H9 (cell line): ENCODE measurements at regions not wholly inside any gene's neighbourhood (a gene's known extent, or its start where the extent isn't known, plus 50 kb on each side); places are given as distances from the start of the nearest gene placed in this dataset.

Experiments
- DNase-seq: peaks from one replicate; pipeline ENCODE4 v3.0.0-alpha.2; 2017
- H2AFZ ChIP-seq: one replicate; pipeline ENCODE4 v1.6.1; 2013; ENCODE audit warnings: mild to moderate bottlenecking, low read length, control low read depth, moderate library complexity
- H2AK5ac ChIP-seq: 2 replicates; pipeline ENCODE4 v1.6.1; 2013; ENCODE audit warnings: low read length, control low read depth, mixed read lengths; ENCODE audit not compliant: insufficient read length
- H2BK120ac ChIP-seq: one replicate; pipeline ENCODE4 v1.6.1; 2013; ENCODE audit warnings: low read depth, mild to moderate bottlenecking, low read length, control low read depth, inconsistent platforms; ENCODE audit not compliant: poor library complexity, severe bottlenecking
- H2BK12ac ChIP-seq: 2 replicates; pipeline ENCODE4 v1.6.1; 2013; ENCODE audit warnings: low read length, control low read depth, mixed read lengths, low read depth; ENCODE audit not compliant: insufficient read length
- H2BK15ac ChIP-seq: 2 replicates; pipeline ENCODE4 v1.6.1; 2013; ENCODE audit warnings: low read depth, low read length, control low read depth
- H2BK20ac ChIP-seq: one replicate; pipeline ENCODE4 v1.6.1; 2013; ENCODE audit warnings: low read depth, mild to moderate bottlenecking, low read length, control low read depth, inconsistent platforms; ENCODE audit not compliant: poor library complexity, severe bottlenecking
- H2BK5ac ChIP-seq: 2 replicates; pipeline ENCODE4 v1.6.1; 2013; ENCODE audit warnings: low read length, control low read depth, mixed read lengths; ENCODE audit not compliant: insufficient read length
- H3K14ac ChIP-seq: 2 replicates; pipeline ENCODE4 v1.6.1; 2013; ENCODE audit warnings: low read length, control low read depth; ENCODE audit not compliant: insufficient read depth
- H3K18ac ChIP-seq: 2 replicates; pipeline ENCODE4 v1.6.1; 2013; ENCODE audit warnings: low read depth, mild to moderate bottlenecking, mixed read lengths, low read length, control low read depth; ENCODE audit not compliant: insufficient read length
- H3K23ac ChIP-seq: 2 replicates; pipeline ENCODE4 v1.6.1; 2013; ENCODE audit warnings: low read length, control low read depth, mixed read lengths, low read depth; ENCODE audit not compliant: insufficient read length
- H3K23me2 ChIP-seq: 2 replicates; pipeline ENCODE4 v1.6.1; 2013; ENCODE audit warnings: low read depth, mild to moderate bottlenecking, mixed read lengths, low read length, control low read depth; ENCODE audit not compliant: insufficient read length, poor library complexity, severe bottlenecking
- H3K27ac ChIP-seq: 2 replicates; pipeline ENCODE4 v1.5.1; 2013; ENCODE audit warnings: low read length, control low read depth, mixed read lengths, low read depth; ENCODE audit not compliant: insufficient read length
- H3K27me3 ChIP-seq: 2 replicates; pipeline ENCODE4 v1.6.1; 2013; ENCODE audit warnings: low read length, control low read depth, inconsistent platforms; ENCODE audit not compliant: insufficient read depth
- H3K4ac ChIP-seq: 2 replicates; pipeline ENCODE4 v1.6.1; 2013; ENCODE audit warnings: low read depth, mild to moderate bottlenecking, control low read depth, inconsistent platforms, low read length, moderate library complexity
- H3K4me1 ChIP-seq: 2 replicates; pipeline ENCODE4 v1.6.1; 2013; ENCODE audit warnings: low read length, control low read depth, inconsistent platforms; ENCODE audit not compliant: insufficient read depth
- H3K4me2 ChIP-seq: 2 replicates; pipeline ENCODE4 v1.6.1; 2013; ENCODE audit warnings: low read length, control low read depth, mixed read lengths; ENCODE audit not compliant: insufficient read length, insufficient read depth
- H3K56ac ChIP-seq: 2 replicates; pipeline ENCODE4 v1.6.1; 2013; ENCODE audit warnings: low read depth, mild to moderate bottlenecking, mixed read lengths, low read length, control low read depth; ENCODE audit not compliant: insufficient read length
- H3K79me1 ChIP-seq: 2 replicates; pipeline ENCODE4 v1.6.1; 2013; ENCODE audit warnings: low read depth, mild to moderate bottlenecking, moderate library complexity, low read length, control low read depth, inconsistent platforms; ENCODE audit not compliant: insufficient read depth, poor library complexity, severe bottlenecking
- H3K79me2 ChIP-seq: 2 replicates; pipeline ENCODE4 v1.6.1; 2013; ENCODE audit warnings: low read length, control low read depth, inconsistent platforms; ENCODE audit not compliant: insufficient read depth
- H3K9ac ChIP-seq: 2 replicates; pipeline ENCODE4 v1.6.1; 2013; ENCODE audit warnings: low read length, control low read depth, mixed read lengths; ENCODE audit not compliant: insufficient read length; ENCODE audit errors: extremely low read depth
- H3K9me3 ChIP-seq: one replicate; pipeline ENCODE4 v1.6.1; 2013; ENCODE audit warnings: low read depth, low read length, inconsistent platforms; ENCODE audit not compliant: control insufficient read depth
- H3T11ph ChIP-seq: one replicate; pipeline ENCODE4 v1.6.1; 2013; ENCODE audit warnings: mild to moderate bottlenecking, low read length, control low read depth, inconsistent platforms
- H4K20me1 ChIP-seq: one replicate; pipeline ENCODE4 v1.6.1; 2013; ENCODE audit not compliant: control insufficient read depth, insufficient read length, insufficient read depth
- H4K5ac ChIP-seq: 2 replicates; pipeline ENCODE4 v1.6.1; 2013; ENCODE audit warnings: low read depth, mild to moderate bottlenecking, mixed read lengths, low read length, control low read depth; ENCODE audit not compliant: insufficient read length
- H4K8ac ChIP-seq: replicated peaks from 2 replicates; pipeline ENCODE4 v1.6.1; 2013; ENCODE audit warnings: low read length, control low read depth, mixed read lengths, low read depth; ENCODE audit not compliant: insufficient read length
- H4K91ac ChIP-seq: 2 replicates; pipeline ENCODE4 v1.6.1; 2013; ENCODE audit warnings: low read depth, mild to moderate bottlenecking, moderate library complexity, mixed read lengths, low read length, control low read depth; ENCODE audit not compliant: insufficient read length
- H3K27ac Mint-ChIP-seq, 3 experiments: 2 replicates in 2 of 3; 3 replicates in 1 of 3; pipeline ENCODE4 v1.8.0; 2020 to 2021; ENCODE audit warnings: mixed read lengths in 3 of 3, mild to moderate bottlenecking in 1 of 3, moderate library complexity in 1 of 3
- H3K27me3 Mint-ChIP-seq: 2 replicates; pipeline ENCODE4 v1.8.0; 2021; ENCODE audit warnings: low read depth, mild to moderate bottlenecking, moderate library complexity, mixed read lengths
- H3K36me3 Mint-ChIP-seq, 3 experiments: 2 replicates in 2 of 3; 3 replicates in 1 of 3; pipeline ENCODE4 v1.8.0; 2020 to 2021; ENCODE audit warnings: low read depth in 3 of 3, mixed read lengths in 3 of 3; ENCODE audit not compliant: insufficient read depth in 1 of 3
- H3K4me1 Mint-ChIP-seq, 2 experiments: 2 replicates each; pipeline ENCODE4 v1.8.0; 2020; ENCODE audit warnings: mixed read lengths in 2 of 2
- H3K4me3 Mint-ChIP-seq, 2 experiments: 2 replicates in 1 of 2; 3 replicates in 1 of 2; pipeline ENCODE4 v1.8.0; 2020 to 2021; ENCODE audit warnings: mild to moderate bottlenecking in 2 of 2, mixed read lengths in 2 of 2, moderate library complexity in 1 of 2
- H3K9me3 Mint-ChIP-seq, 2 experiments: 2 replicates in 1 of 2; 3 replicates in 1 of 2; pipeline ENCODE4 v1.8.0; 2020; ENCODE audit warnings: mild to moderate bottlenecking in 2 of 2, mixed read lengths in 2 of 2, moderate library complexity in 1 of 2
- WGBS: extraction: QIAGEN DNeasy Blood & Tissue Kit; methylation state at CpG from one replicate; pipeline ENCODE4 v1.1.7; 2013; ENCODE audit warnings: missing lambda C conversion rate, low lambda C conversion rate, mixed read lengths; ENCODE audit not compliant: insufficient read length; ENCODE audit errors: extremely low coverage; 5-methylcytosine and 5-hydroxymethylcytosine counted together
- TF ChIP-seq, protein P1 (sequence below): fragments of 200-600 bp; sonication (generic); conservative IDR thresholded peaks from 3 replicates; pipeline ENCODE4 v1.8.0; 2021; ENCODE audit warnings: antibody characterized with exemption, mild to moderate bottlenecking

GRCh38 chr2:34305587-34305986 is 706.5 kb upstream of the FAM98A start:
- Mint-ChIP-seq H3K4me1 (peaks cover 6 to 10% of the 10 kb centered on the region in 2 experiments), H3K27me3 (no peaks in the 10 kb centered on the region), H3K4me3 (no peak overlapping the region), H3K9me3 (no peaks in the 10 kb centered on the region; a peak in 2 of 5 replicates), H3K27ac (no peak overlapping the region), H3K36me3 (no peaks in the 10 kb centered on the region)
- H2BK12ac ChIP-seq = no peak overlapping the region
- no peaks in the 10 kb centered on the region for H3K79me2 ChIP-seq
- no peaks in the 10 kb centered on the region for H4K20me1 ChIP-seq
- H4K5ac ChIP-seq = no peak overlapping the region
- H2AFZ ChIP-seq = no peak overlapping the region
- no peak overlapping the region for H3K27ac ChIP-seq
- no peak overlapping the region for H2AK5ac ChIP-seq
- H4K8ac ChIP-seq = no peak overlapping the region
- no peak overlapping the region for H3K9ac ChIP-seq
- H3K23me2 ChIP-seq = no peaks in the 10 kb centered on the region
- TF ChIP-seq, protein P1, sequence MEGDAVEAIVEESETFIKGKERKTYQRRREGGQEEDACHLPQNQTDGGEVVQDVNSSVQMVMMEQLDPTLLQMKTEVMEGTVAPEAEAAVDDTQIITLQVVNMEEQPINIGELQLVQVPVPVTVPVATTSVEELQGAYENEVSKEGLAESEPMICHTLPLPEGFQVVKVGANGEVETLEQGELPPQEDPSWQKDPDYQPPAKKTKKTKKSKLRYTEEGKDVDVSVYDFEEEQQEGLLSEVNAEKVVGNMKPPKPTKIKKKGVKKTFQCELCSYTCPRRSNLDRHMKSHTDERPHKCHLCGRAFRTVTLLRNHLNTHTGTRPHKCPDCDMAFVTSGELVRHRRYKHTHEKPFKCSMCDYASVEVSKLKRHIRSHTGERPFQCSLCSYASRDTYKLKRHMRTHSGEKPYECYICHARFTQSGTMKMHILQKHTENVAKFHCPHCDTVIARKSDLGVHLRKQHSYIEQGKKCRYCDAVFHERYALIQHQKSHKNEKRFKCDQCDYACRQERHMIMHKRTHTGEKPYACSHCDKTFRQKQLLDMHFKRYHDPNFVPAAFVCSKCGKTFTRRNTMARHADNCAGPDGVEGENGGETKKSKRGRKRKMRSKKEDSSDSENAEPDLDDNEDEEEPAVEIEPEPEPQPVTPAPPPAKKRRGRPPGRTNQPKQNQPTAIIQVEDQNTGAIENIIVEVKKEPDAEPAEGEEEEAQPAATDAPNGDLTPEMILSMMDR = no peak
- no peak overlapping the region for H3T11ph ChIP-seq
- H4K91ac ChIP-seq = no peak overlapping the region
- H2BK120ac ChIP-seq = no peak overlapping the region
- H2BK20ac ChIP-seq = no peak overlapping the region
- H3K79me1 ChIP-seq = no peaks in the 10 kb centered on the region
- no peak overlapping the region for H3K4ac ChIP-seq
- H3K23ac ChIP-seq = no peak overlapping the region
- no peak overlapping the region for H2BK15ac ChIP-seq
- H3K4me2 ChIP-seq = no peak overlapping the region
- no peaks in the 10 kb centered on the region for H3K9me3 ChIP-seq
- H3K56ac ChIP-seq = no peak overlapping the region
- DNase-seq = no peak
- H2BK5ac ChIP-seq = no peak overlapping the region
- no peaks in the 10 kb centered on the region for H3K4me1 ChIP-seq
- H3K18ac ChIP-seq = no peak overlapping the region
- no peak overlapping the region for H3K14ac ChIP-seq
- no peaks in the 10 kb centered on the region for H3K27me3 ChIP-seq
- WGBS = no CpG with 5 or more reads among the region's 3 CpGs
